GM12873 (cell line): ENCODE measurements at regions not wholly inside any gene's neighbourhood (a gene's known extent, or its start where the extent isn't known, plus 50 kb on each side); places are given as distances from the start of the nearest gene placed in this dataset.

Experiments used
- TF ChIP-seq, protein P1 (sequence below): IDR thresholded peaks from 2 replicates; pipeline ENCODE4 v1.5.1; 2012; ENCODE audit warnings: low read depth, mild to moderate bottlenecking, moderate library complexity, low read length, control low read depth; ENCODE audit not compliant: insufficient read depth; ENCODE audit errors: missing control alignments

GRCh38 chr6:90362318-90362717 lies 65.7 kb upstream of the BACH2 start:
- TF ChIP-seq, protein P1, sequence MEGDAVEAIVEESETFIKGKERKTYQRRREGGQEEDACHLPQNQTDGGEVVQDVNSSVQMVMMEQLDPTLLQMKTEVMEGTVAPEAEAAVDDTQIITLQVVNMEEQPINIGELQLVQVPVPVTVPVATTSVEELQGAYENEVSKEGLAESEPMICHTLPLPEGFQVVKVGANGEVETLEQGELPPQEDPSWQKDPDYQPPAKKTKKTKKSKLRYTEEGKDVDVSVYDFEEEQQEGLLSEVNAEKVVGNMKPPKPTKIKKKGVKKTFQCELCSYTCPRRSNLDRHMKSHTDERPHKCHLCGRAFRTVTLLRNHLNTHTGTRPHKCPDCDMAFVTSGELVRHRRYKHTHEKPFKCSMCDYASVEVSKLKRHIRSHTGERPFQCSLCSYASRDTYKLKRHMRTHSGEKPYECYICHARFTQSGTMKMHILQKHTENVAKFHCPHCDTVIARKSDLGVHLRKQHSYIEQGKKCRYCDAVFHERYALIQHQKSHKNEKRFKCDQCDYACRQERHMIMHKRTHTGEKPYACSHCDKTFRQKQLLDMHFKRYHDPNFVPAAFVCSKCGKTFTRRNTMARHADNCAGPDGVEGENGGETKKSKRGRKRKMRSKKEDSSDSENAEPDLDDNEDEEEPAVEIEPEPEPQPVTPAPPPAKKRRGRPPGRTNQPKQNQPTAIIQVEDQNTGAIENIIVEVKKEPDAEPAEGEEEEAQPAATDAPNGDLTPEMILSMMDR: no peak

GRCh38 chr6:90361174-90361573 lies 64.5 kb upstream of the BACH2 start:
- TF ChIP-seq, protein P1: no peak

DNA sequence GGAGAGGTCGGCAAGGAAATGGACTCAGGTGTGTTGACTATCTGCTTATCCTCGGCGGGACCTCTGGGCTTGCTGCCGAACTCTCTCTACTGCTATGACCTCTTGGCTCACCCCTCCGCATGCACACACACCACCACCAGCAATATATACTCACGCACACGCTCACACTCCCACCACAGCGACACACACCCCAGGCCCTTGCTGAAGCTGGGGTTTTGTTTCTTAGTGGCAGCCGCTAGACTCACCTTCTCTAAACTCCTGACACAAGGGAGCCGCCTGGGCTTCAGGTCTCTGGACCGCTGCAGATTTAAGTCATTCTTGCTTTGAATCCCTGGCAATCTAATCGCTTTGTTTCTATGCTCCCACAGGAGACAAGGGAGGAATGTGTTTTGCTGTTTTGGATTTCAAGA lies 59.4 kb upstream of the BACH2 start:
- TF ChIP-seq, protein P1: no peak

GRCh38 chr6:90354961-90355360 lies 58.3 kb upstream of the BACH2 start:
- TF ChIP-seq, protein P1: no peak

DNA sequence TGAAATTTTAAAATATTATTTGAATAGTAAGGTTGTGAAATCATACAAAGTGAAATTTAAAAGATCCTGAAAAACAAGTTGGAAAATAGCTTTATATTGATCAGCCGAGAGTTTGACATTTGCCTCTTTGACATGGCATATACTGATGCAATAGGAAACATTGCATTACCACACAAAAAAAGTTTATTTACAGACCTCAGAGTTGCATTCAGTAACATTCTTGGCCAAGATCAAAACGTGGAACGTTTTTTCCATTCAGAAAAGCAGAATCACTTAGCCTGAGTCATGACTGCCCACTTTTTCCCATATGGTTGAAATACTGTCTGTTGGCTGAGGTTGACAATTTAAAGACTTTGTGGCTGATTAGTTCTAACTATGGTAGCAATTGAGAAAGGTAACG lies 55.1 kb upstream of the BACH2 start:
- TF ChIP-seq, protein P1: no peak

DNA sequence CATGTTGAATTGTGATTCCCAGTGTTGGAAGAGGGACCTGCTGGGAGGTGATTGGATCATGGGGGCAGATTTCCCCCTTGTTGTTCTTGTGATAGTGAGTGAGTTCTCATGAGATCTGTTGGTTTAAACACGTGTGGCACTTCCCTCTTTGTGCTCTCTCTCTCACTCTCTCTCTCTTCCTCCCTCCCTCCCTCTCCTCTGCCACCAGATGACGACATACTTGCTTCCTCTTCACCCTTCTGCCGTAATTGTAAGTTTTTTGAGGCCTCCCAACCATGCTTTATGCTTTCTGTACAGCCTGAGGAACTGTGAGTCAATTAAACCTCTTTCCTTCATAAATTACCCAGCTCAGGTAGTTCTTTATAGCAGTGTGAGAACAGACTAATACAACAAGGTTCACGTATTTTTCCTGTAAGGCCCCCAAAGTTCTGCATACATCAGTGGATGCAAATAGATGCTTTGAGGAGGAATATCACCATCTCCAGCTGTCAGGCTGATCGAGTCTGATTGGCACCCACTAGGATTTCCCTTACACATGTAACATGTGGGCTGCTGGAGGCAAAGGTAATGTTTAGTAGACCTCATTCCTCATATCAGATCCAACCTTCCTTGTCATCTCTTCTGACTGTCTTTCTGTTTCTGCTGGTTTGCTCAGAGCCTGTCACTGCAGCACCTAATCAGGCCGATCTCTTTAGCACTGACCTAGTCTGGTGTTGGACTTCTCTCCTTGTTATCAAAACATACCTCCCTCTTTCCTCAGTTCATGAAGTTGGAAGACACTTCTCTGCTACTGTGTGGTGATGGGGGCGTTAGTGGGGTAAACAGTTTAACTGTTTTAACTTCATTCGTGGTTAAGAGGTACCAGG lies 54.3 kb upstream of the BACH2 start:
- TF ChIP-seq, protein P1: no peak

DNA sequence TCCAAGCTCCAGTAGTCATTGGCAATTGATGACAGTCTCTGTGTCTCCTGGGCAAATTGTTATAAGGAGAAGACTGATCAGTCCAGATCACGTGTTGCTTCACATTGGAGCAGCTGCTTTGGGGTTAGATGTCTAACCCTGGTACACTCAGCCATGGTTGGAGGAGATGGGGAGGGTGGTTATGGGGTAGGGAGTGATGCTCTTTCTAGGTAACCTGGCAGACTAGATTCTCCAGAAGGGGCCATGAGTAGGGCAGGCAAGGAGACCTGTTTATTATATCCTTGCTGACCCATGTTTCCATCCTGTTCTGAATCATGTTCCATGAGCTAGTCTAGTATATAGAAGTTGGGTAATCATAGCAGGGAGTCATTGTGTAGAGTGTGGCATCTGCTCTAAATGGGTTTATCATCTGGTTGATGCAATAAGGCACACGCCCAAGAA lies 50.8 kb upstream of the BACH2 start:
- TF ChIP-seq, protein P1: no peak
